Nephron progenitor cell (in vitro differentiated cells): ENCODE measurements at regions not wholly inside any gene's neighbourhood (a gene's known extent, or its start where the extent isn't known, plus 50 kb on each side); places are given as distances from the start of the nearest gene placed in this dataset.

ENCODE experiments used
- DNase-seq: peaks from one replicate; pipeline ENCODE4 v3.0.0; 2021
- H3K27ac Mint-ChIP-seq: 2 replicates; pipeline ENCODE4 v1.8.0; 2021; ENCODE audit warnings: mild to moderate bottlenecking, moderate library complexity, mixed read lengths
- H3K27me3 Mint-ChIP-seq: 2 replicates; pipeline ENCODE4 v1.8.0; 2021; ENCODE audit warnings: mild to moderate bottlenecking, low read depth, mixed read lengths; ENCODE audit not compliant: poor library complexity
- H3K36me3 Mint-ChIP-seq: 2 replicates; pipeline ENCODE4 v1.8.0; 2021; ENCODE audit warnings: low read depth, mixed read lengths
- H3K4me1 Mint-ChIP-seq: 2 replicates; pipeline ENCODE4 v1.8.0; 2021; ENCODE audit warnings: mixed read lengths
- H3K4me3 Mint-ChIP-seq: 2 replicates; pipeline ENCODE4 v1.8.0; 2021; ENCODE audit warnings: mild to moderate bottlenecking, moderate library complexity, mixed read lengths
- H3K9me3 Mint-ChIP-seq: 2 replicates; pipeline ENCODE4 v1.8.0; 2021; ENCODE audit warnings: mild to moderate bottlenecking, moderate library complexity, mixed read lengths
- CTCF ChIP-seq: fragments of 200-600 bp; sonication (generic); IDR thresholded peaks from 2 replicates; pipeline ENCODE4 v1.5.0; 2021; ENCODE audit warnings: antibody characterized with exemption

- peaks cover 27% of the 10 kb centered on the region for H3K4me1 Mint-ChIP-seq
- TF ChIP-seq CTCF, result no peak
- H3K27ac Mint-ChIP-seq, result peak overlapping the region; percentile 54
- no peak for DNase-seq
- no peak overlapping the region for H3K4me3 Mint-ChIP-seq
- H3K9me3 Mint-ChIP-seq, result peaks cover 13% of the 10 kb centered on the region
- H3K36me3 Mint-ChIP-seq, result no peaks in the 10 kb centered on the region
- peaks cover 6% of the 10 kb centered on the region for H3K27me3 Mint-ChIP-seq
These were observed 221.3 kb downstream of the NHLRC3 start for GRCh38 chr13:39259371-39260140.

- peaks cover 27% of the 10 kb centered on the region for H3K9me3 Mint-ChIP-seq
- DNase-seq, result peak; percentile 27
- no peak overlapping the region for H3K27ac Mint-ChIP-seq
- peaks cover 3% of the 10 kb centered on the region for H3K27me3 Mint-ChIP-seq
- peak; percentile 48 for TF ChIP-seq CTCF
- H3K4me3 Mint-ChIP-seq, result no peak overlapping the region
- peaks cover 19% of the 10 kb centered on the region for H3K4me1 Mint-ChIP-seq
- peaks cover 6% of the 10 kb centered on the region for H3K36me3 Mint-ChIP-seq
These were observed 224.8 kb downstream of the NHLRC3 start for GRCh38 chr13:39263033-39263432.

- no peak overlapping the region for H3K4me3 Mint-ChIP-seq
- no peak for TF ChIP-seq CTCF
- peaks cover 6% of the 10 kb centered on the region for H3K36me3 Mint-ChIP-seq
- peaks cover 27% of the 10 kb centered on the region for H3K9me3 Mint-ChIP-seq
- H3K27me3 Mint-ChIP-seq, result peaks cover 3% of the 10 kb centered on the region
- H3K27ac Mint-ChIP-seq, result no peak overlapping the region
- H3K4me1 Mint-ChIP-seq, result peaks cover 19% of the 10 kb centered on the region
- no peak for DNase-seq
These were observed 225.3 kb downstream of the NHLRC3 start for GRCh38 chr13:39263531-39263930.

- H3K4me1 Mint-ChIP-seq, result peaks cover 15% of the 10 kb centered on the region
- TF ChIP-seq CTCF, result no peak
- H3K27me3 Mint-ChIP-seq, result peaks cover 6% of the 10 kb centered on the region
- H3K4me3 Mint-ChIP-seq, result no peak overlapping the region
- no peak overlapping the region for H3K27ac Mint-ChIP-seq
- H3K36me3 Mint-ChIP-seq, result peaks cover 6% of the 10 kb centered on the region
- DNase-seq, result no peak
- peaks cover 29% of the 10 kb centered on the region for H3K9me3 Mint-ChIP-seq
These were observed 228.2 kb downstream of the NHLRC3 start for GRCh38 chr13:39266426-39266825.

- Mint-ChIP-seq H3K36me3 (peaks cover 6% of the 10 kb centered on the region), H3K9me3 (peaks cover 29% of the 10 kb centered on the region), H3K4me3 (no peak overlapping the region), H3K4me1 (peaks cover 9% of the 10 kb centered on the region), H3K27ac (no peak overlapping the region), H3K27me3 (peaks cover 6% of the 10 kb centered on the region)
- DNase-seq, result no peak
- no peak for TF ChIP-seq CTCF
These were observed 230.1 kb downstream of the NHLRC3 start for GRCh38 chr13:39268398-39268797.

- DNase-seq, result no peak
- Mint-ChIP-seq H3K36me3 (peaks cover 6% of the 10 kb centered on the region), H3K4me1 (peaks cover 15% of the 10 kb centered on the region), H3K27me3 (peaks cover 6% of the 10 kb centered on the region), H3K9me3 (peaks cover 28% of the 10 kb centered on the region), H3K27ac (no peak overlapping the region), H3K4me3 (no peak overlapping the region)
- no peak for TF ChIP-seq CTCF
These were observed 230.7 kb downstream of the NHLRC3 start for GRCh38 chr13:39269004-39269403.
